SK-MEL-5 (cell line): ENCODE measurements at regions not wholly inside any gene's neighbourhood (a gene's known extent, or its start where the extent isn't known, plus 50 kb on each side); places are given as distances from the start of the nearest gene placed in this dataset.

Experiments
- DNase-seq: peaks from one replicate; pipeline ENCODE4 v3.0.0-alpha.2; 2016; ENCODE audit warnings: low read depth, low spot score
- in situ Hi-C: cut with HindIII; loops from 2 replicates; pipeline ENCODE4 v1.10.0; 2016; ENCODE audit warnings: low sequenced_read_pairs, high pct_unique_total_duplicates, low pct_unique_long_range_greater_than_20kb

DNA sequence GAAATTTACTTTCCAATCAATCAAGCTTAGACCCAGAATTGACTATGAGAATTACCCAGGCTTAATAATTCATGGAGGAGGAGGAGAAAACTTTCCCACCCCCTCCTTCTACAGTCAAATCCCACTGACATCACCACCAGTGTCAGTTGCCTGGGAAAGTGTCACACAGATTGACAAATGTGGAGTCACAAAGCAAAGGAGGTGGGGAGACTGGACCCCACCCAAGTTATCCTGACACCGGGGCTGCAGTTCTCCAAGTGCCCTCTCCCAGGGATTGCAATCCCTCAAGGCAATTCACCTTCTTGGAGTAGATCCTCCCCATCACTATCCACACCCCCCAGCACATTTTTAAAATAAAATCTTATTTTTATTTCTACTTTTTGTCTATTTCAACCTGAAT lies 100.2 kb upstream of the CDH11 start:
- in situ Hi-C loops, result no loop called here
- no peak for DNase-seq

DNA sequence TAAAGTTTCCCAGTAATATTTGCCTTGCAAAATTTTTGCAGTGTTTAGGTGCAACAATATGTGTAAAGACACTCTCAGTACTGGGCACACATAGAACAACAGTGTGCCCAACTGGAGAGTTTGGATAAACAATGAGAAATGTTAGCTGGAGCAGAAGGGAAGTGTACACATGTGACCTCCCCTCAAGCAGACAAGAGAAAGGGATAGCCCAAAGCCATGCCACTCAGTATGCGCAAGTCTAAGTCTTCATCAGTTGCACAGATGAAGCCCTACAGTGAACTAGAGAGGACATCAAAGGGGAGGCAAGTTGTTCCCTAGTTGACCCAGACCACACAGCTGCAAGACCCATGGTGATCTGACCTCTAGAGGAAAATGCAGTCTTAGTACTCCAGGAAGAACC lies 97.9 kb upstream of the CDH11 start:
- DNase-seq, result no peak
- in situ Hi-C loops, result no loop called here

DNA sequence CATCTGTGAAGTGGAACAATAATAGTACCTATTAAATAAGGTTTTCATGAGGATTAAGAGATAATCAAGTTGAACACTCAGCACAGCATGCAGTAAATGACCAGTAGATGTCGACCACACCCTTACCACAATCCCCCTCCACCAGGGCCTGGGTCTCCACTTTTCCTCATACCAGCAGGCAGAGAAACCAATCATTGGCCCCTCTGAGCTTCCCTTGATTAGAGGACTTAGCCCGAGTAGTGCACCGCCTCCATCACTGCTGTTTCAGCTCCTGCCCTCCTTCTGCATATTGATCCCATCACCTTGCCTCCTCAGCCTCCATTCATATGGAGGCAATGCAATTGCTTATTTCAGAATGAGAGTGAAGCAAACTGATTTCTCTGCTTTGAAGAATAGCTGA lies 96.5 kb upstream of the CDH11 start:
- in situ Hi-C loops, result no loop called here
- no peak for DNase-seq

DNA sequence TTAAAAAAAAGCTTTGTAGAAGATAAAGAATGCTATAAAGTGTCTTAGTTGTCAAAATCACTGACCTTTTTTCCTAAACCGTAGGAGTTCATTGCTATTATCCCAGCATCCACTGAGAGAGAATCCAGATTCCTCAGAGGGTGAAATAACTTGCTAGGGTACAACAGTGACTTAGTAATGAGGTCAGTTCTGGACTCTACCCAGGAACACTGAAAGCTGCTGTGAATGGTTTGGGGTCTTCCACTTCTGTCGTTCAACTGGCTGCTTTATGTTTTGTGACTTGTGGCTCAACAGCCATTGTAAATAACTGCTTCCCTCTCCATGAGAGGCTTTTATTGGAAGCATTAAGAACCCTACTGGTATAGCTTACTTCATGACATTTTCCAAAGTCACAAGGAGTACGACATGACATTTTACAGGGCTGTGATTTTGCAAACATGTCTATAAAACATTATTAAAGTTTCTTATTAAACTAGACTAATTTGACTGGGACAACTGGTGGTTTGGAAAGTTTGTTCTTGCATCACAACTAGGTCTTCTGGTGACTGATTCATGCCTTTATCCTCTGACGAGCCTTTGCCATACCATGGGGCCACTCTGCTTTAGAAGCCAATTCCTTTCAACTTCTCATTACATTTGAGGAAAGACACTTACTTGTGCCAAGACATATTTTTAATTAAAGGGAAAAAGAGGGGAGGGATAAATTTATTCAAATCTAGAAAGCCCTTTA lies 92.2 kb upstream of the CDH11 start:
- in situ Hi-C loops, result no loop called here
- DNase-seq, result no peak

DNA sequence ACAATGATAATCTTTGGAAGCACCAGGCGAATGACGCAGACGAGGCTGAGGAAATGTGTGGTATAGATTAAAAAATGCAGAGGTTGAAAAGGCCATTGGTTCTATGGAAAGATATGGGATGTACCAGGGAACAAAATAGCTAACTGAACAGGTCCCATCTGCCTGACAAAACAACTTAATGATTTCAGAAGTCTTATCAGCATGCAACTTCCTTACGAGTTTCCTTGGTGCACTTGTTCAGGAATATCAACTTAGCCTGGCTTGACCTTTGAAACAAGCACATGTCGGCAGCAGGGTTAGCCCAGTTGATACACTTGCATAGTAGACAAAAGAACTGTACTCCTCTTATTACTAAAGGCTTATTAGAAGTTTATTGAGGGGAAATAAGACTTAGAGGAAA lies 90.9 kb upstream of the CDH11 start:
- in situ Hi-C loops, result no loop called here
- DNase-seq, result no peak

DNA sequence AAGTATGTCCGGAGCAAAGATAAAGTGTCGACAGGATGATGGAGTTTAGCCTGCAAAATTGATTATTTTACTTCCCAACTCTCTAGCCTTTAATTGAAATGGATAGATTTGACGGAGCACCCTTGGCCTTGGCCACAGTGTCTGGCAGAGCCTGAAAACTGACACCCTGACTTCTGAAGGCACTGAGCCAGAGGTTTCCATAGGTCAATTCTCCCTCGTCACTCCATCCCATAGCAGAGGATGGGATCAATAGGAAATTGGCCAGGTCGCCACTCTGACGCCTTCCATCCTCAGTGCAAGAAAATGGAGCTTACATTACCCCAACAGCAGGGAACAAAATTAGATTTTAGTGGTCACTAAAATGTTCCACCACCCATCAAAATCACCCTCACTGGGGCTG lies 90.4 kb upstream of the CDH11 start:
- DNase-seq, result no peak
- in situ Hi-C loops, result no loop called here

DNA sequence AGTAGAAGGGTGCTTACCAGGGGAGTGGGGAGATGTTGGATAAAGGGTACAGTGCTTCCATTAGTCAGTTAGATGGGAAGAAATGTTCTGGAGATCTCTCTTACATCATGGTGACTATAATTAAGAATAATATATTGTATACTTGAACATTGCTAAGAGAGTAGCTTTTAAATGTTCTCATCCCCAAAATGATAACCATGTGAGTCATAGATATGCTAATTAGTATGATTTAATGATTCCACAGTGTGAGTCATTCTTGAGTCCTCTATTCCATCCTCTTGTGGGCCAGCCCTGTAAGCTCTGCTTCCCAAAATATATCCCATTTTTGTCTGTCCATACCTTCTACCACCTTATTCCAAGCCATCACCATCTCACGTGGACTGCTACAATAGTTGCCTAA lies 80.6 kb upstream of the CDH11 start:
- in situ Hi-C loops, result no loop called here
- DNase-seq, result no peak

DNA sequence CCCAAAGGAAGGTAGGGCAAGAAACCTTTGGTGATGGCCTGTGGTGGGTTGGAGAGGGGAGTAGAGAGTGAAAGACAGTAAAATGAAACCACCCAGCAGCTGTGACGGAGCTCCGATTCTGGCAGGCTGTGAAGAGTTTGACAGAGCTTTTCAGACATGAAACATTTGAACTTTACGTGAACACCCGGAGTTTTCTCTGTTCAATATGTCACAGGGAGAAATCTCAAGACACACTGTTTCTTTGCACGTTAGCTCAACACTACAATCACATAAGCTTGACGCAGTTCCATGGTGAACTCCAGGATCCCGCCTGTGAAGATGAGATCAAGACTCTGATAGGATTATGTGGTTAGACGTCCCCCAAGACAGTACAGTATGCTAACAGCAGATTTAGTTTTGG lies 79.6 kb upstream of the CDH11 start:
- in situ Hi-C loops, result no loop called here
- no peak for DNase-seq

DNA sequence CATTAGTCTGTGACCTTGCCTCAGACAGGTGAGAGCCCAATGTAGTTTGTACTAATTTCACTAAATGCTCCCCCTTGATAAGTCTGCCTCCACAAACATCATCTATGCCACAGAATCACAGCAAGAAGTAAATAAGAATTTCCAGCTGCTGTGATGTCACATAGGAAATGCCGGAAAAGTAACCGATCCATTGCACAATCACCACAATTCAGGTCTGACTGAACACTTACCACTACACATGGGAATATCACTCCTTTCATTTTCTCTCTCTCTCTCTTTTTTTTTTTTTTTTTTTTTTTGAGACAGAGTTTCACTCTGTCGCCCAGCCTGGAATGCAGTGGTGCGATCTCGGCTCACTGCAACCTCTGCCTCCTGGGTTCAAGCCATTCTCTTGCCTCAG lies 79.0 kb upstream of the CDH11 start:
- no peak for DNase-seq
- in situ Hi-C loops, result no loop called here

DNA sequence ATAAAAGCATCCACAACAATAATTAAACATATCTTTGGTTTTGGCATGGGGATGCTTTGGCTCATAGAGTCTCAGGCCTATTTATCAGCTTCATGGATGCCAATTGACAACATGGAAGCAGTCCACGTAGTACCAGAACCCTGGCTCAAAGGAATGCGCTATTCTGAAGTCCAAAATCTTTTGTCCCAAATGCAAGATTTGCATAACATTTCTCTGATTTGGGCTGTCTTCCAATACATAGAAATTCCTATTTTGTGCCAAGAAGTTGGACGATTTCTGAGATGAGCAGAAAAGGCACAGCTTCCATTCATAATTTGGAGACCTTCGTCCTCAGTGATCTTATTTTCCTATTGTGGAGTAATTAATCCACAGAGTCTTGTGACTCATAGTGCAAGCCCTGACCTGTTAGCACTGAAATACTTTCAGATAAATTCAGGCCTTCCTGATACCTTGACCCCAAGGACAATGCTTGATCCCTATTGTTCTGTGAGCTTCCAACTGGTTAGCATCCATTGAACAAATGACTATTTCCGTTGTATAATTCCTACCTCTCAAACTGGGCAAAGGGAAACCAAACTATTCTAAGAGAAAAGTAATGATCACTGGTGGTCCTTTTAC lies 78.4 kb upstream of the CDH11 start:
- in situ Hi-C loops, result no loop called here
- no peak for DNase-seq

DNA sequence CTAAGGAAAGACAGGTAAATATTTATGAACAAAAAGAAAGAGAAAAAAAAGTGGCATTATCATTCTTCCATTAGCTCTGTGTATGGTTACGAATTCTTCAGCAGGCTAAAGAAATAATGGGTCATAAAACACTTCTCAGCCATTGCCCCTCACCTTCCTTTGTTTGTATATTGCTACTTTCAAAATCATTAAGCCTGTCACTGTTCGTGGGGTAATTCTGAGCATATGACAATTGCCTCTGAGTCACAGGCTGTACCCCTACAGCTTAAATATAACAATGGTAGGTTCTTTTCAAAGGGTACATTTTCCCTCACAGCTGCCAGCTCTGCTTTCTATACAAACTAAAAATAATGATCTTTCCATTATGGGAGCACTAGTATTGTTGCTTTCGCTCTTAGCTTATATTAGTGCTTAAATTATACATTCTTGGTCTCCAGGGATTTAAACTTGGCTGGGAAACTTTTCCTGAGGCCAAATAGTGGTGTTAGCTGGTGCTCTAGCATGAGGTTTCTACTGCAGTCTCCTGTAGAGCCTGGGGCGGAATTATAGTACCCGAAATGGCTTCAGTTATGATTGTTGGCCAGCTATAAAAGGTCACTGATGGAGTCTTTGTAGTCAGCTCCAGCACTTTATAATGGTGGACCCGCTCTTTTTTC lies 74.7 kb upstream of the CDH11 start:
- in situ Hi-C loops, result no loop called here
- DNase-seq, result no peak

DNA sequence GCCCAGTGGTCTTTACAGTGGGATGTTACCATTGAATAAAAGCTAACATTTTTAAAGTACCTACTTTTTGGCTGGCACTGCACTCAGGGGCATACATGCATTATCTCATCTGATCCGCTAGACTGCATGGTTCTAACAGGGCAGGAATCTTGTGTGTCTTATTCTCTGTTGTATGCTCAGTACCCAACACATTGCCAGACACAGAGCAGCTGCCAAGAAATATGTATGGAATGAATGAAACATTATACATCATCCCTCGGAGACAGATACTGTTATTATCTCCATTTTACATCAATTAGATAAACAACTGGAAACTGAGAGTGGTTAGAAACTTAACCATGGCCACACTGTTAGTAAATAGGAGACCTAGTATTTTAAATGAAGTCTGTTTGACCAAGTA lies 74.1 kb upstream of the CDH11 start:
- in situ Hi-C loops, result no loop called here
- no peak for DNase-seq

DNA sequence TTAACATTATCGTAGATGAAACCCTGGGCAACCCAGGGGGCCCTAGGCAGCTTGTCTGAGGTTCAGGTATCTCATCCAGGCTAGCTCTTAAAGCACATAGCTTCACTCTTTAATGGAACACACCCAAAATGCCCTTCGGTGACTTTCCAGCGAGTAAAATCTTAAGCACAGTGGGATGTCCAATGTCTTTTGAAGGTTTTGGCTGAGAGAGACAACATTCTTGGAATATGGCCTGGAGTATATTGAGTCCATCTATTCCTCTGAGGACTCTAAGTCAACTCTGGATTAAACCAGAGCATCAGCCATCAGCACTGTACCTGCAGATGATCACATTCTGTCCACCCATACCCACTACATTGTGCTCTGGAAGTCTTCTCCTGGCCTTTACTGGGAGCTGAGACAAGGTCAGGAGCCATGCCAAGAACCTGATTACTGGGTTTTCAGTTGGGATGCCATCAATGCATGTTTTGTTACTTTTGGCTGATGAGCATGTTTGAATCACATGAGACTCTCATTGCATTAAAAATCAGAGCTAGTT lies 63.4 kb upstream of the CDH11 start:
- in situ Hi-C loops, result no loop called here
- no peak for DNase-seq

DNA sequence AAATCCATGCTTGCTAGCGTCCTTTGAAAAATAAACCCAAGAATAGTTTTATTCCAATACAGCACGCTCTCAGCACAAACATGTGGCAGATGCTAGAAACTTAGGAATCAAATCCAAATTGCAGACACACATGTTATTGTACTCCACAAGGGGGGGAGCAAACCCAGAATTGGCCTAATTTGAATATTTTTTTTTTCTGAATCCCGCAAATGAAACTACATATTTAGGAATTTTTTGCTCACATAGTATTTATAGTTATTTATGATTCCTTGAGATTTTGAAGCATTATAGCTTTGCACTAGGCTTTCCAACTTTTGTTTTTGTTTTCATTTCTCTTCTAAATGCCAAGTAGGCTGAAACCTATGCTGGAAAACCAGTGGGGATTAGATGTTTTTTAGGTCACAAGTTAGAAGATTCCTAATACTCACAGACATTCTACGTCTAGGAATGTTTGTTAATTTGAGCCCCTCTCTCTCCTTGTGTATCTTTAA lies 59.3 kb upstream of the CDH11 start:
- in situ Hi-C loops, result no loop called here
- DNase-seq, result no peak

DNA sequence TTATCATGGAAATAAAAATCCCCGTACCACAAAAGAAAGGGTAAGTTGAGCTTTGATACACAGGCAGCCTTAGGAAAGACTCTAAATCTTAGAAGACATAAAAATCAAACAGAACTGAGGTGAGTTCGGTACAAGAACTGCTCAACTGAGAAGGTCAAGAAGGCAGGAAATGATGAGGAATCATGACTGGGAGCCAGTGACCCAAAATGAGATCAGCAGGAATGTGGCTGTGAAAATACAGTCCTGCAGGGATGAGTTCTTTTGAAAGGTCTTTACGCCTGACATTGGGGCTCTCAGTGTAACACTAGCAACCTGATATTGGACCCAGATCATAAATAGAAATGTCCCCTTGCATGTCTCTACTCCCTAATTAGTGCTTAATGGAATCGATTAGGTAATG lies 56.3 kb upstream of the CDH11 start:
- no peak for DNase-seq
- in situ Hi-C loops, result no loop called here

DNA sequence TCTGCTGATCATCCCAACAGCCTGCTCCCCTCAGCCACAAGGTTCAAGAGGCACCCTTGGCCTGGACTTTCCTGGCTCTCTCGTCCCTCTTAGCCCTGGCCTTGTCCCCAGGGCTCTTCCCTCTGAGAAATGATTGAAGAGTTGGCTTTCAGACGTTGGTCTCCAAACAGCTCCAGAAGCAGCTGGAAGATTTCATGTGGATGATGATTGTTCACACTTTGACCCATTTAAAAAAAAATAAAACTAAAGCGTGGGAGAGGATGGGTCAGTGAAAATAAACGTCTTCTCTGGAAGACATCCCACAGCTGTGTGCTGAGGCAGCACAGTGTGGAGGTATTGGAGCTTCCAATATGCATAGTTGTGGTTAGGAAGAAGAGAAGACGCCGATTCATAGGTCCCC lies 54.7 kb upstream of the CDH11 start:
- in situ Hi-C loops, result no loop called here
- no peak for DNase-seq

DNA sequence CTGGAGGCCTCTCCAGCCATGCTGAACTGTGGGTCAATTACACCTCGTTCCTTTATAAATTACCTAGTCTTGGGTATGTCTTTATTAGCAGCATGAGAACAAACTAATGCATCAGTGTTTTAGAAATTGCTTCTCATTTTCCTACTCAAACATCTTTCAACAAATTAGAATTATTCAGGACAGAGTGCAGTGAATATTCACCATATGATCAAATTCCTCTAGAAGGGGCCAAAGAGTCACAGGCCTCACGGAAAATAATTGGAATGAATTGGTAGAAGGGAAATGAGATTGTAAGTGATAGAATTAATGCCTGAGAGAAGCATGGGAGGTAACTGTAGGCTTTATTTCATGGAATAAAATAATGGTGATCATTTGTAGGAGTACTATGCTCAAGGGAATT lies 50.5 kb upstream of the CDH11 start:
- DNase-seq, result no peak
- in situ Hi-C loops, result no loop called here
